Transverse colon (tissue), 4 donors: ENCODE measurements at regions not wholly inside any gene's neighbourhood (a gene's known extent, or its start where the extent isn't known, plus 50 kb on each side); places are given as distances from the start of the nearest gene placed in this dataset.

ENCODE experiments used
- DNase-seq: peaks from one replicate; pipeline ENCODE4 v3.0.0-alpha.2; 2019
- H3K27ac ChIP-seq, 4 donors: fragments of 200-600 bp; sonication (generic); 2 replicates each; pipeline ENCODE4 v1.5.1; 2016 to 2018; ENCODE audit warnings: inconsistent platforms in 4 of 4
- H3K27me3 ChIP-seq: fragments of 200-600 bp; sonication (generic); 2 replicates; pipeline ENCODE4 v1.5.1; 2017; ENCODE audit warnings: inconsistent platforms
- H3K36me3 ChIP-seq, 4 donors: fragments of 200-600 bp; sonication (generic); 2 replicates each; pipeline ENCODE4 v1.5.1; 2017 to 2019; ENCODE audit warnings: inconsistent platforms in 4 of 4
- H3K4me1 ChIP-seq, 4 donors: fragments of 200-600 bp; sonication (generic); 2 replicates each; pipeline ENCODE4 v1.5.1; 2017 to 2020; ENCODE audit warnings: inconsistent platforms in 4 of 4
- H3K4me3 ChIP-seq, 4 donors: fragments of 200-600 bp; sonication (generic); 1 replicate in 1 of 4; 2 replicates in 3 of 4; pipeline versions ENCODE4 v1.5.1 to v1.6.1; 2017 to 2019; ENCODE audit warnings: inconsistent platforms in 4 of 4
- H3K9me3 ChIP-seq, 2 donors: fragments of 200-600 bp; sonication (generic); 2 replicates each; pipeline ENCODE4 v1.5.1; 2017 to 2019; ENCODE audit warnings: inconsistent platforms in 2 of 2
- CTCF ChIP-seq, 5 experiments: fragments of 200-600 bp in 3 of 5; fragments of 450-650 bp in 2 of 5; sonication (generic) in 3 of 5; IDR thresholded peaks; 1 replicate in 2 of 5; 2 replicates in 3 of 5; pipeline ENCODE4 v1.5.1; 2016 to 2017; ENCODE audit warnings: antibody characterized with exemption in 5 of 5, inconsistent platforms in 3 of 5, mild to moderate bottlenecking in 2 of 5, moderate library complexity in 1 of 5
- EP300 ChIP-seq: sonication (generic); formaldehyde crosslinking; IDR thresholded peaks from one replicate; pipeline ENCODE4 v1.6.1; 2017; ENCODE audit warnings: antibody characterized with exemption, low read depth
- POLR2A ChIP-seq: fragments of 450-650 bp; IDR thresholded peaks from one replicate; pipeline ENCODE4 v1.6.1; 2016; ENCODE audit warnings: antibody characterized with exemption, mild to moderate bottlenecking, moderate library complexity
- POLR2AphosphoS5 ChIP-seq, 3 donors: sonication (generic); formaldehyde crosslinking; IDR thresholded peaks; one replicate each; pipeline ENCODE4 v1.6.1; 2016; ENCODE audit warnings: antibody characterized with exemption in 3 of 3
- WGBS, 2 donors: methylation state at CpG; one replicate each; pipeline ENCODE4 v1.1.5; 2018; ENCODE audit warnings: low coverage in 1 of 2; 5-methylcytosine and 5-hydroxymethylcytosine counted together
- in situ Hi-C, 4 donors: fragments of 200-750 bp; cut with MboI; loops; one replicate each; pipeline versions ENCODE4 v1.15.0 to v1.15.1; 2017; ENCODE audit warnings: low sequenced_read_pairs in 3 of 4, low pct_ligation_motif_present in 1 of 4, low pct_unique_long_range_greater_than_20kb in 1 of 4
- intact Hi-C: fragments of 100-400 bp; cut with DNase I; formaldehyde crosslinking; loops from one replicate; pipeline ENCODE4 v1.15.1; 2023; ENCODE audit warnings: low total_unique reads

GRCh38 chr10:24104895-24105294 lies 104.0 kb upstream of the KIAA1217 start:
- Histone ChIP-seq H3K36me3 (no peaks in the 10 kb centered on the region), H3K27ac (no peak overlapping the region), H3K27me3 (no peaks in the 10 kb centered on the region), H3K4me1 (no peaks in the 10 kb centered on the region), H3K9me3 (no peaks in the 10 kb centered on the region), H3K4me3 (no peak overlapping the region)
- no peak for DNase-seq
- WGBS, 2 donors = 55 to 78% methylated on average over 1 of the region's 1 CpG
- intact Hi-C loops = no loop called here
- in situ Hi-C loops = no loop called here
- TF ChIP-seq CTCF (IDR thresholded peaks at IDR 0.05) = no peak
- TF ChIP-seq EP300 = no peak
- no peak for TF ChIP-seq POLR2AphosphoS5 (IDR thresholded peaks at IDR 0.05)
- no peak for TF ChIP-seq POLR2A

GRCh38 chr10:24113901-24114300 lies 95.0 kb upstream of the KIAA1217 start:
- Histone ChIP-seq H3K4me1 (no peaks in the 10 kb centered on the region), H3K27me3 (no peaks in the 10 kb centered on the region), H3K36me3 (no peaks in the 10 kb centered on the region), H3K4me3 (no peak overlapping the region), H3K27ac (no peak overlapping the region), H3K9me3 (no peaks in the 10 kb centered on the region)
- intact Hi-C loops = no loop called here
- 70 to 76% methylated on average over 2 to 3 of the region's 3 CpGs for WGBS, 2 donors
- no peak for DNase-seq
- TF ChIP-seq POLR2AphosphoS5 (IDR thresholded peaks at IDR 0.05) = no peak
- no peak for TF ChIP-seq CTCF (IDR thresholded peaks at IDR 0.05)
- no peak for TF ChIP-seq POLR2A
- TF ChIP-seq EP300 = no peak
- in situ Hi-C loops = no loop called here

DNA sequence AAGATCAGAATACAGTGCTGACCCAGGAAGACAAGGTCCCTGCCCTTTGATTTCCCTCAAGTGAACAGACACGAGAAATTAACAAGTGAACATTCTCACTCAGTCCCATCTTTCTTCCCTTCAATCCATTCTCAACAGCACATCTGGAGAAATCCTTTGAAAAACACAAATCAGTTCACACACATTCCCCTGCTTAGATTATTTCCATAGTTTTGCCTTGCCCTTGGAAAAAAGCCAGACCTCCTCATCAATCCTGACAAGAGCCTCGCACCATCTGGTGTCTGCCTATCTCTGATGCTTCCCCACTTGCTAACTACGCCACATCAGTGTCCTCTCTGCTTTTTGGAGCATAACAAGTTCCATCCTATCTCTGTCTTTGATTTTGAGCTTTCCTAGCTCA lies 94.4 kb upstream of the KIAA1217 start:
- no peak for DNase-seq
- TF ChIP-seq POLR2A (no peak), CTCF (IDR thresholded peaks at IDR 0.05) (no peak), POLR2AphosphoS5 (IDR thresholded peaks at IDR 0.05) (no peak), EP300 (no peak)
- Histone ChIP-seq H3K4me3 (no peak overlapping the region), H3K36me3 (no peaks in the 10 kb centered on the region), H3K27me3 (no peaks in the 10 kb centered on the region), H3K27ac (no peak overlapping the region), H3K4me1 (no peaks in the 10 kb centered on the region), H3K9me3 (no peaks in the 10 kb centered on the region)
- in situ Hi-C loops (no loop called here), intact Hi-C loops (no loop called here)
- 52 to 66% methylated on average over 3 of the region's 3 CpGs for WGBS, 2 donors

DNA sequence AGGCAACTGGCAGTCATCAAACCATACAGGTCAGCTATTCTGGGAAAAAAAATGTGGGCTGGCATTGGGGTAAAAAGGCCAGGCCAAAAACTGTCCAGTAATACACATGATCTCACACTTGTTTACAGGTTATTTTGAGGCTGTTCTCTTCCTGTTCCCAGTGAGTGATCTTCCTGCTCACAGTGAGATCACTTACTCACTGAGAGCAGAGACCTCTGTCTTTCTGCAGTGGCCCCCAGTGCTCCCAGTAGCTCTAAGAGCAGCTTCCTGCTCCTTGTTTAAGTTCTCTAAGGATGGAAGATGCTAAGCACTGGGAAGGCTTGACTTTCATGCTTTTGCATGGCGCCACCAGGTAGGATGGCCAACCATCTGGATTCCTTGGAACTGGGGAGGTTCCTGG lies 93.5 kb upstream of the KIAA1217 start:
- intact Hi-C loops = no loop called here
- H3K27me3 ChIP-seq = no peaks in the 10 kb centered on the region
- no peaks in the 10 kb centered on the region for H3K36me3 ChIP-seq
- no peak overlapping the region for H3K27ac ChIP-seq
- 67 to 100% methylated on average over 1 of the region's 1 CpG for WGBS, 2 donors
- no peak overlapping the region for H3K4me3 ChIP-seq
- no peak for DNase-seq
- TF ChIP-seq EP300 = no peak
- no peaks in the 10 kb centered on the region for H3K4me1 ChIP-seq
- no peaks in the 10 kb centered on the region for H3K9me3 ChIP-seq
- in situ Hi-C loops = no loop called here

DNA sequence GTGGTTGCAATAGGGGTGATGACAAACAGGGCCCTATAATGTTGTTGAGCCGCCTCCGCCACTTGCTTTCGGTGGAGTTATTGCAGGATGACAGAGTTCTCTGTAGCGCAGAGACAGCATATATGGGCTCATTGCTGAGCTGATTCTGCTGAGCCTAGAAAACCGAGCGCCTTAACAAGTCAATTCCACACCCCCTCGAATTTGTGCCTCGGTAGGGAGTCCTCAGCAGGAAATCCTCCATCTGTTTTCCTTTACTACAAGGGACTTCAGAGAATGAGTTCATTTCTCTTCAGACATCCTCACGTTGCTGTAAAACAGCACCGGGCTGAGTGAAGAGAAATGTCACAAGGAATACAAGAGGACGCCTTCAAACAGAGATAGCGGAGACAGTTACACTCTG lies 90.7 kb upstream of the KIAA1217 start:
- 62 to 68% methylated on average over 4 to 12 of the region's 12 CpGs for WGBS, 2 donors
- Histone ChIP-seq H3K27ac (no peak overlapping the region), H3K4me1 (no peaks in the 10 kb centered on the region), H3K27me3 (no peaks in the 10 kb centered on the region), H3K36me3 (no peaks in the 10 kb centered on the region), H3K4me3 (no peak overlapping the region), H3K9me3 (no peaks in the 10 kb centered on the region)
- in situ Hi-C loops (no loop called here), intact Hi-C loops (no loop called here)
- no peak for DNase-seq
- no peak for TF ChIP-seq POLR2A
- no peak for TF ChIP-seq CTCF (IDR thresholded peaks at IDR 0.05)
- TF ChIP-seq EP300 = no peak
- TF ChIP-seq POLR2AphosphoS5 (IDR thresholded peaks at IDR 0.05) = no peak
